ENCODE measurements at regions not wholly inside any gene's neighbourhood (a gene's known extent, or its start where the extent isn't known, plus 50 kb on each side); places are given as distances from the start of the nearest gene placed in this dataset.

DNA sequence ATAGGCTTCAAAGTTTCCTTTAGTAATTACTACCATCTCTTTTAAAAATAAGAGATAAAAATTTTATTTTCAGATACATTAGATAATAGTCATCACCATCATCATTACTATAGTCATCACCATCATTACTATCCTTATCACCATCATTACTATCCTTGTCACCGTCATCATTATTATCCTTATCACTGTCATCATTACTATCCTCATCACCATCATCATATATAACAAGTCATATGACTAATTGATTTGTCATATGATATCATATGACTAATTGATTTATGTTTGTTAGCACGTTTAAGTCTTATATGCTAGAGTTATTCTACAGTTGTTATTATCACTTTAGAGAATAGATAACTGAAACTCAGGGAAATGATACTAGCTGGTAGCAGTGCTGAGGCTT lies 382.1 kb upstream of the CDH18 start:
- TF ChIP-seq, protein P1, sequence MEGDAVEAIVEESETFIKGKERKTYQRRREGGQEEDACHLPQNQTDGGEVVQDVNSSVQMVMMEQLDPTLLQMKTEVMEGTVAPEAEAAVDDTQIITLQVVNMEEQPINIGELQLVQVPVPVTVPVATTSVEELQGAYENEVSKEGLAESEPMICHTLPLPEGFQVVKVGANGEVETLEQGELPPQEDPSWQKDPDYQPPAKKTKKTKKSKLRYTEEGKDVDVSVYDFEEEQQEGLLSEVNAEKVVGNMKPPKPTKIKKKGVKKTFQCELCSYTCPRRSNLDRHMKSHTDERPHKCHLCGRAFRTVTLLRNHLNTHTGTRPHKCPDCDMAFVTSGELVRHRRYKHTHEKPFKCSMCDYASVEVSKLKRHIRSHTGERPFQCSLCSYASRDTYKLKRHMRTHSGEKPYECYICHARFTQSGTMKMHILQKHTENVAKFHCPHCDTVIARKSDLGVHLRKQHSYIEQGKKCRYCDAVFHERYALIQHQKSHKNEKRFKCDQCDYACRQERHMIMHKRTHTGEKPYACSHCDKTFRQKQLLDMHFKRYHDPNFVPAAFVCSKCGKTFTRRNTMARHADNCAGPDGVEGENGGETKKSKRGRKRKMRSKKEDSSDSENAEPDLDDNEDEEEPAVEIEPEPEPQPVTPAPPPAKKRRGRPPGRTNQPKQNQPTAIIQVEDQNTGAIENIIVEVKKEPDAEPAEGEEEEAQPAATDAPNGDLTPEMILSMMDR (IDR thresholded peaks at IDR 0.05) = no peak
- TF ChIP-seq SMAD3 (CRISPR knock-in tag; IDR thresholded peaks at IDR 0.05; ENCODE audit: borderline replicate concordance) (no peak), TEAD4 (CRISPR knock-in tag; IDR thresholded peaks at IDR 0.05) (no peak), SP1 (CRISPR knock-in tag; conservative IDR thresholded peaks at IDR 0.05) (no peak), TP53 (CRISPR knock-in tag; IDR thresholded peaks at IDR 0.05) (no peak), MYBL2 (CRISPR knock-in tag; IDR thresholded peaks at IDR 0.05) (no peak)
- TF ChIP-seq, protein P2, sequence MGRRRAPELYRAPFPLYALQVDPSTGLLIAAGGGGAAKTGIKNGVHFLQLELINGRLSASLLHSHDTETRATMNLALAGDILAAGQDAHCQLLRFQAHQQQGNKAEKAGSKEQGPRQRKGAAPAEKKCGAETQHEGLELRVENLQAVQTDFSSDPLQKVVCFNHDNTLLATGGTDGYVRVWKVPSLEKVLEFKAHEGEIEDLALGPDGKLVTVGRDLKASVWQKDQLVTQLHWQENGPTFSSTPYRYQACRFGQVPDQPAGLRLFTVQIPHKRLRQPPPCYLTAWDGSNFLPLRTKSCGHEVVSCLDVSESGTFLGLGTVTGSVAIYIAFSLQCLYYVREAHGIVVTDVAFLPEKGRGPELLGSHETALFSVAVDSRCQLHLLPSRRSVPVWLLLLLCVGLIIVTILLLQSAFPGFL (CRISPR knock-in tag; IDR thresholded peaks at IDR 0.05; ENCODE audit: borderline replicate concordance) = no peak
